Lower lobe of right lung (tissue), 2 donors: ENCODE measurements at regions not wholly inside any gene's neighbourhood (a gene's known extent, or its start where the extent isn't known, plus 50 kb on each side); places are given as distances from the start of the nearest gene placed in this dataset.

Source experiments
- ATAC-seq, 2 donors: fragments of 200-7000 bp; cut with Tn5 transposase; one replicate each; pipeline ENCODE4 v1.9.1; 2020 to 2022; ENCODE audit warnings: mild to moderate bottlenecking in 2 of 2, moderate library complexity in 2 of 2
- DNase-seq: peaks from one replicate; pipeline ENCODE4 v3.0.0-alpha.2; 2020
- H3K27ac ChIP-seq: fragments of 200-600 bp; one replicate; pipeline ENCODE4 v1.8.0; 2022
- H3K27me3 ChIP-seq: fragments of 200-600 bp; one replicate; pipeline ENCODE4 v1.8.0; 2022; ENCODE audit warnings: low read depth
- H3K36me3 ChIP-seq: fragments of 200-600 bp; one replicate; pipeline ENCODE4 v1.8.0; 2022; ENCODE audit warnings: mild to moderate bottlenecking
- H3K4me1 ChIP-seq: fragments of 200-600 bp; one replicate; pipeline ENCODE4 v1.8.0; 2022
- H3K4me3 ChIP-seq: fragments of 200-600 bp; one replicate; pipeline ENCODE4 v1.8.0; 2022; ENCODE audit warnings: mild to moderate bottlenecking
- H3K9me3 ChIP-seq: fragments of 200-600 bp; one replicate; pipeline ENCODE4 v1.8.0; 2022
- intact Hi-C: fragments of 100-400 bp; cut with DNase I; formaldehyde crosslinking; loops from one replicate; pipeline ENCODE4 v1.11.0; 2022
- TF ChIP-seq, protein P1 (sequence below): fragments of 200-600 bp; IDR thresholded peaks from one replicate; pipeline ENCODE4 v1.8.0; 2022; ENCODE audit warnings: antibody characterized with exemption, mild to moderate bottlenecking
- donor health status: DM: no; HTN: yes; CAD: no; lungs with severe emphysema.

DNA sequence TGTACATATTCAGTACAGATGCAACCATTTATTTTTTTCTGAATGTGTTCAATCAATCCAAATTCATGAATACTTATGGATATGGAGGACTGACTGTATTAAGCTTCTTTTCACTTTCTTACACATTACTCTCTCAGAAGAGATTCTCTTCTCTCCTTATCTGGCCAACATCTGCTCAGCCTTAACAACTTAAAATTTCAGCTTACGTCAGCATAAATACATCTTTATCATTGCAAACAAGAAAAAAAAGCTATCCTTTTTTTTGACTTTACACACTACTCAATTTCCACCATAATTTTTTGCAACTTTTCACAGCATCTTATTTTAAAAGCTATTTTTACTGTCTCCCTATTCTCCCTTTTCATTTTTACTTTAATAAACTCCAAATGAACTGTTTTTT is 80.9 kb upstream of the POT1 start:
- H3K27ac ChIP-seq: no peak overlapping the region
- intact Hi-C loops: no loop called here
- H3K4me3 ChIP-seq: no peak overlapping the region
- DNase-seq (no peak), ATAC-seq (no peak)
- TF ChIP-seq, protein P1, sequence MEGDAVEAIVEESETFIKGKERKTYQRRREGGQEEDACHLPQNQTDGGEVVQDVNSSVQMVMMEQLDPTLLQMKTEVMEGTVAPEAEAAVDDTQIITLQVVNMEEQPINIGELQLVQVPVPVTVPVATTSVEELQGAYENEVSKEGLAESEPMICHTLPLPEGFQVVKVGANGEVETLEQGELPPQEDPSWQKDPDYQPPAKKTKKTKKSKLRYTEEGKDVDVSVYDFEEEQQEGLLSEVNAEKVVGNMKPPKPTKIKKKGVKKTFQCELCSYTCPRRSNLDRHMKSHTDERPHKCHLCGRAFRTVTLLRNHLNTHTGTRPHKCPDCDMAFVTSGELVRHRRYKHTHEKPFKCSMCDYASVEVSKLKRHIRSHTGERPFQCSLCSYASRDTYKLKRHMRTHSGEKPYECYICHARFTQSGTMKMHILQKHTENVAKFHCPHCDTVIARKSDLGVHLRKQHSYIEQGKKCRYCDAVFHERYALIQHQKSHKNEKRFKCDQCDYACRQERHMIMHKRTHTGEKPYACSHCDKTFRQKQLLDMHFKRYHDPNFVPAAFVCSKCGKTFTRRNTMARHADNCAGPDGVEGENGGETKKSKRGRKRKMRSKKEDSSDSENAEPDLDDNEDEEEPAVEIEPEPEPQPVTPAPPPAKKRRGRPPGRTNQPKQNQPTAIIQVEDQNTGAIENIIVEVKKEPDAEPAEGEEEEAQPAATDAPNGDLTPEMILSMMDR: no peak
- H3K4me1 ChIP-seq: no peaks in the 10 kb centered on the region
- H3K9me3 ChIP-seq: no peaks in the 10 kb centered on the region
- no peaks in the 10 kb centered on the region for H3K36me3 ChIP-seq
- H3K27me3 ChIP-seq: no peaks in the 10 kb centered on the region

DNA sequence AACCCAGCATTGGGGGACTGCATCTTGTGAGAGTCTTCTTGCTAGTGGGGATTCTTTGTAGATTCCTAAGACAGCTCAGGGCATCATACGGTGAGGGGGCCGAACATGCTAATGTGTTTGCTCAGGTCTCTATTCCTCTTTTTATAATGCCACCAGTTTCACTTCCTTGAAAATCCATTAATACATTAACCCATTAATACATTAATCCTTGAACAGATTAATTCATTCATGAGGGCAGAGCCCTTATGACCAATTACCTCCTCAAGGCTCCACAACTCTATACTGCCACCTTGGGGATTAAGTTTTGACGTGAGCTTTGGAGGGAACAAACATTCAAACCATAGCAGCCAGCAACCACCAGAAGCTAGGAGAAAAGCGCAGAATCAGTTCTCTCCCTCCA is 67.2 kb upstream of the POT1 start:
- no peaks in the 10 kb centered on the region for H3K9me3 ChIP-seq
- ATAC-seq (no peak), DNase-seq (no peak)
- TF ChIP-seq, protein P1: no peak
- H3K4me3 ChIP-seq: no peak overlapping the region
- no peaks in the 10 kb centered on the region for H3K36me3 ChIP-seq
- H3K4me1 ChIP-seq: no peaks in the 10 kb centered on the region
- H3K27me3 ChIP-seq: no peaks in the 10 kb centered on the region
- H3K27ac ChIP-seq: no peak overlapping the region
- intact Hi-C loops: no loop called here

DNA sequence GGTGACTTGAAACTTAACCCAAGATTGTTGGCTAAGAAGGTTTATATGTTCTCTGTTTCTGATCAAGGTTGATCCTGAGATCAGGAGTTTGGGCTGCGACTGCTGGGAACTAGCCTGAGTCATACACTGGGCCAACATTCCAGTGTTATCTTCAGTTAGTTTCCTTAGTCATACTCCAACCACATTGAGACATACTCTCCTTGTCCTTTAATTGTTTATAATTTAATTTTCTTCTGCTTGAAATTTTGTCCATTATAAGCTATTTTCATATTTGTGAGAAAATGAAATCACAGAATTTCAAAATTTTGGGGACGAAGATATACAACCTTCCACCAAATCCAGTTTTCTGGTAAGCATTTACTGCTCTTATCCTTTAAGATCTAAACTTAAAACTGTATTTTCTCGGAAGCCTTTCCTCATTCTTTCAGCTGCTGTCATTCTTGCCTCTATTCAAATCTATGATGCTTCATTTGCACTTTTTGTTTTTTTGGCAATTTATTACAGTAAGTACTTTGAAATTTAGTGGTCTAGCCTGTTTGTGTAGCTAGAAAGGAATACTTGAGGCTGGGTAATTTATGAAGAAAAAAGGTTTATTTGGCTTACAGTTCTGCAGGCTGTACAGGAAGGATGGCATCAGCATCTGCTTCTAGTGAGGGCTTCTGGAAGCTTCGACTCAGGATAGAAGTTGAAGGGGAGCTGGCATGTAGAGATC is 63.4 kb upstream of the POT1 start:
- Histone ChIP-seq H3K4me1 (no peaks in the 10 kb centered on the region), H3K27me3 (no peaks in the 10 kb centered on the region), H3K4me3 (no peak overlapping the region), H3K9me3 (no peaks in the 10 kb centered on the region), H3K36me3 (no peaks in the 10 kb centered on the region), H3K27ac (no peak overlapping the region)
- intact Hi-C loops: no loop called here
- peak in 1 of 2 donors; percentile 63 for ATAC-seq
- TF ChIP-seq, protein P1: no peak
- DNase-seq: no peak

DNA sequence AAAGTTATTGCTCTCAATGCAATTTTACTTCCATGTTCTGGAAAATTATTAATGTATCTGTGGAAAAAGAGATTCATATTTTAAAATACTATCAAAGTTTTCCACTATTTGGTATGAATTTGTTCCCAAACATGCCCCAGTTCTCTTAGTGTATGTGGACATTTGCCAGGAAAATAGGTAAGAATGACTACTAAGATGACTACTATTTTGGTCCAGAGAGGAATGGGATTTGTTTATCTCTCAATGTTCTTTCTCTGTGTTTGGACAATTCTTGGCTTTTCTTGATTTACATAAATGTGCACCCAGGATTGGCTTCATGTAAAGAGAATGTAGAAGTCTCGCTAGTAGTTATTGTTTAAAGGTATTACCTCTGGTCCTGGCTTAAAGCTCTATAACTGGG is 60.3 kb upstream of the POT1 start:
- Histone ChIP-seq H3K27me3 (no peaks in the 10 kb centered on the region), H3K36me3 (no peaks in the 10 kb centered on the region), H3K4me3 (no peak overlapping the region), H3K4me1 (no peaks in the 10 kb centered on the region), H3K9me3 (no peaks in the 10 kb centered on the region), H3K27ac (no peak overlapping the region)
- TF ChIP-seq, protein P1: no peak
- ATAC-seq: no peak
- DNase-seq: no peak
- intact Hi-C loops: no loop called here
